Breast epithelium (tissue), 4 donors: ENCODE measurements at regions not wholly inside any gene's neighbourhood (a gene's known extent, or its start where the extent isn't known, plus 50 kb on each side); places are given as distances from the start of the nearest gene placed in this dataset.

Experiments
- DNase-seq, 2 donors: peaks; one replicate each; pipeline ENCODE4 v3.0.0-alpha.2; 2019; ENCODE audit warnings: low spot score in 2 of 2
- H3K27ac ChIP-seq, 2 donors: fragments of 200-600 bp; sonication (generic) in 1 of 2; one replicate each; pipeline ENCODE4 v1.5.1; 2016 to 2019; ENCODE audit warnings: mild to moderate bottlenecking in 1 of 2
- H3K27me3 ChIP-seq, 2 donors: fragments of 200-600 bp; sonication (generic) in 1 of 2; one replicate each; pipeline versions ENCODE4 v1.5.1 to v1.6.0; 2017 to 2019; ENCODE audit warnings: control low read depth in 1 of 2, mild to moderate bottlenecking in 1 of 2
- H3K36me3 ChIP-seq: fragments of 200-600 bp; one replicate; pipeline ENCODE4 v1.5.1; 2019
- H3K4me1 ChIP-seq, 2 donors: fragments of 200-600 bp; sonication (generic); one replicate each; pipeline ENCODE4 v1.5.1; 2016 to 2019; ENCODE audit warnings: control low read depth in 1 of 2
- H3K4me3 ChIP-seq, 3 donors: fragments of 200-600 bp; sonication (generic); 1 replicate in 2 of 3; 2 replicates in 1 of 3; pipeline ENCODE4 v1.5.1; 2016 to 2019; ENCODE audit warnings: mild to moderate bottlenecking in 3 of 3, moderate library complexity in 2 of 3
- H3K9me3 ChIP-seq, 2 donors: fragments of 200-600 bp; sonication (generic) in 1 of 2; one replicate each; pipeline ENCODE4 v1.5.1; 2016 to 2019; ENCODE audit warnings: control low read depth in 1 of 2
- POLR2A ChIP-seq: fragments of 450-650 bp; IDR thresholded peaks from one replicate; pipeline ENCODE4 v1.6.1; 2016; ENCODE audit warnings: antibody characterized with exemption, mild to moderate bottlenecking, moderate library complexity
- POLR2AphosphoS5 ChIP-seq, 3 donors: sonication (generic); formaldehyde crosslinking; IDR thresholded peaks; one replicate each; pipeline ENCODE4 v1.6.1; 2017; ENCODE audit warnings: antibody characterized with exemption in 3 of 3
- intact Hi-C: fragments of 100-400 bp; cut with DNase I; formaldehyde crosslinking; loops from one replicate; pipeline ENCODE4 v1.15.1; 2023; ENCODE audit warnings: low total_unique reads
- TF ChIP-seq, protein P1 (sequence below), 3 donors: fragments of 450-650 bp; IDR thresholded peaks; one replicate each; pipeline ENCODE4 v1.5.1; 2016 to 2017; ENCODE audit warnings: antibody characterized with exemption in 3 of 3, mild to moderate bottlenecking in 3 of 3, moderate library complexity in 3 of 3

DNA sequence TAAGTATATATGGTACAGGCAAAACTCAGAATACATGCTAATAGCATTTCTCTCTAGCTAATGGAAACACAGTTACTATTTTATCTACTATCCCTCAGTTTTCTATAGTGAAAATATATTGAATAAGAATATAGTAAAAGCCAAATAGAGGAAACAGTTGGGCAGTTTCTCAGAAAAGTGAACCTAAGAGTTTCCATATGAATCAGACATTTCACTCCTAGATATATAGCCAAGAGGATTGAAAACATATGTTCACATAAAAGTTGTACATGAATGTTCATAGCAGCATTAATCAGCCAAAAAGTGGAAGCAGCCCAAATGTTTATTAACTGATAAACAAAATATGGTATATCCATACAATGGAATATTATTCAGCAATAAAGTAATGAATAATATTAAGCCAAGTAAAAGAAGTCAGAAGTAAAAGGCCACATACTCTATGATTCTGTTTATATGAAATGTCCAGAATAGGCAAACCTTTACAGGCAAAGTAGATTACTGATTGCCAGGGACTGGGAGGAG lies 134.6 kb downstream of the CYB561 start:
- intact Hi-C loops, result no loop called here
- Histone ChIP-seq H3K27ac (no peak overlapping the region), H3K9me3 (no peaks in the 10 kb centered on the region), H3K27me3 (no peaks in the 10 kb centered on the region), H3K36me3 (no peaks in the 10 kb centered on the region), H3K4me3 (no peak overlapping the region), H3K4me1 (no peaks in the 10 kb centered on the region)
- TF ChIP-seq POLR2A (no peak), POLR2AphosphoS5 (IDR thresholded peaks at IDR 0.05) (no peak)
- TF ChIP-seq, protein P1, sequence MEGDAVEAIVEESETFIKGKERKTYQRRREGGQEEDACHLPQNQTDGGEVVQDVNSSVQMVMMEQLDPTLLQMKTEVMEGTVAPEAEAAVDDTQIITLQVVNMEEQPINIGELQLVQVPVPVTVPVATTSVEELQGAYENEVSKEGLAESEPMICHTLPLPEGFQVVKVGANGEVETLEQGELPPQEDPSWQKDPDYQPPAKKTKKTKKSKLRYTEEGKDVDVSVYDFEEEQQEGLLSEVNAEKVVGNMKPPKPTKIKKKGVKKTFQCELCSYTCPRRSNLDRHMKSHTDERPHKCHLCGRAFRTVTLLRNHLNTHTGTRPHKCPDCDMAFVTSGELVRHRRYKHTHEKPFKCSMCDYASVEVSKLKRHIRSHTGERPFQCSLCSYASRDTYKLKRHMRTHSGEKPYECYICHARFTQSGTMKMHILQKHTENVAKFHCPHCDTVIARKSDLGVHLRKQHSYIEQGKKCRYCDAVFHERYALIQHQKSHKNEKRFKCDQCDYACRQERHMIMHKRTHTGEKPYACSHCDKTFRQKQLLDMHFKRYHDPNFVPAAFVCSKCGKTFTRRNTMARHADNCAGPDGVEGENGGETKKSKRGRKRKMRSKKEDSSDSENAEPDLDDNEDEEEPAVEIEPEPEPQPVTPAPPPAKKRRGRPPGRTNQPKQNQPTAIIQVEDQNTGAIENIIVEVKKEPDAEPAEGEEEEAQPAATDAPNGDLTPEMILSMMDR (IDR thresholded peaks at IDR 0.05), result no peak
- no peak for DNase-seq

DNA sequence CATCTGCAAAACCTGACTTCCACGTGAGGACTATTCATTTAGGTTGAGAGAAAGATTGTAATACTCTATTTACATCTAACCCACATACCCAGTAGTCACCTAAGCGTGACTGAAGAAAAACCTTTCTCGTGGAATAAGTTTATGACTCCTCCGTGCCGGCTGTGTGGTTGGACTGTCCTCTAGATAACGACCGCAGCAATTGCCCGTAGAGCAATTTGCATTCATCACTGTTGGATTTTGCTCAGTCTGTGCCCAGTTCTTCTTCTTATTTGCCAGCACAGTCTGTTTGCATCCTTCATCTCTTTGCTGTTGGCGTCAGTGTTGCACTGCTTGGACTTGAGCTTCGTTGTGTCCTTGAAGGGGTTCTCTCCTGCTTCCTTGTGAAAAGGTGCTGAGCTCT lies 131.3 kb downstream of the CYB561 start:
- H3K27me3 ChIP-seq, result no peaks in the 10 kb centered on the region
- intact Hi-C loops, result no loop called here
- no peaks in the 10 kb centered on the region for H3K9me3 ChIP-seq
- H3K4me1 ChIP-seq, result no peaks in the 10 kb centered on the region
- no peak overlapping the region for H3K27ac ChIP-seq
- DNase-seq, result no peak
- TF ChIP-seq, protein P1 (IDR thresholded peaks at IDR 0.05), result no peak
- TF ChIP-seq POLR2AphosphoS5 (IDR thresholded peaks at IDR 0.05) (no peak), POLR2A (no peak)
- no peaks in the 10 kb centered on the region for H3K36me3 ChIP-seq
- no peak overlapping the region for H3K4me3 ChIP-seq

DNA sequence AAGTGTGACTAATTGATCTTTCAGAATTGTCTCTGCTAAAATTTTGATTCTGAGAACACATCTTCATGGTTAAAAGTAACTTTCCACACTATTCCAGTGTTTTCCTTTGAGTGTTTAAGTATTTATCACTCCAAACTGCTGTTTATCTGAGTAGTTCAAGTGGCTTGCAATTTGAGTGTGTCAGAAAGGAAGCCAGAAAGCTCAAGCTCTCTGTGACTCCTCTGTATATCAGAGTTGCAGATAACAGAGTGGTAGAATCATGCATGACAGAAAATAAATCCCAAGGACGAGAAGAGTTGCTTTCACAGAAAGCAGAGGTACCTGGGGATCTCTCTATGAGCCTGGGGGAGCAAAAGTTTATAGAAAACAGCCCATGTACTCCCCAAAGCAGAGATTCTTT lies 130.0 kb downstream of the CYB561 start:
- no peak for DNase-seq
- Histone ChIP-seq H3K9me3 (no peaks in the 10 kb centered on the region), H3K27ac (no peak overlapping the region), H3K4me3 (no peak overlapping the region), H3K27me3 (no peaks in the 10 kb centered on the region), H3K4me1 (no peaks in the 10 kb centered on the region), H3K36me3 (no peaks in the 10 kb centered on the region)
- intact Hi-C loops, result no loop called here
- TF ChIP-seq, protein P1 (IDR thresholded peaks at IDR 0.05), result no peak
- TF ChIP-seq POLR2A (no peak), POLR2AphosphoS5 (IDR thresholded peaks at IDR 0.05) (no peak)

DNA sequence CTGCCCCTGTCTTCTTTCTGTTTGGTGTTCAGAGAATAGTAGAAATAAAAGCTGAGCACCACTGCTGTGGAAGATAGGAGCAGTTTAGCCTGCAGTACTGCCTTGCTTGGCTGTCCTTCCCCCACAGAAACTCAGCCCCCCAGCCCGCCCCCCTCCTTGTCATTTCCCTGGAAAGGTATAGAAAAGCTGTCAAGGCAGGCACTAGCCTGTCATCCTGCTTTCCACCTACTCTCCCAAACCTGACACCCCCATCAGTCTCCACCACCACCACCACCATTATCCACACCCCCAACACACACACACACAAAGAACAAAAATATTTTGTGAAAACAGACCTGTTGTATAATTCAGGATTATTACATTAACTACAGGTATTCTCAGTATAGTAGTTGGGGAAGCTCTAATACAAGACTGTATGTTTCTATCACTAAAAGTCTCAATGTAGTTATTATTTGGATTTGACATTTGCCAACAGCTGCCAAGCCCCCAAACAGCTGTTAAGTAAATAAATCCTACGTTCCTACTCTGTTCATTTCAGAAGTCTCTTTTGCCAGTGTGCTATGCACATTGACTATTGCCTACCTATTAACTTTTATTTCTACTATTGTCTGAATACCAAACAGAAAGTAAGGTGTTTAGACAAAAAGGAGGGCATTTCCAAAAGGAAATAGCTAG lies 128.8 kb downstream of the CYB561 start:
- no peaks in the 10 kb centered on the region for H3K4me1 ChIP-seq
- H3K4me3 ChIP-seq, result no peak overlapping the region
- no peaks in the 10 kb centered on the region for H3K9me3 ChIP-seq
- DNase-seq, result no peak
- no peaks in the 10 kb centered on the region for H3K27me3 ChIP-seq
- H3K27ac ChIP-seq, result no peak overlapping the region
- H3K36me3 ChIP-seq, result no peaks in the 10 kb centered on the region
- intact Hi-C loops, result no loop called here
- TF ChIP-seq, protein P1 (IDR thresholded peaks at IDR 0.05), result no peak
- no peak for TF ChIP-seq POLR2A
- no peak for TF ChIP-seq POLR2AphosphoS5 (IDR thresholded peaks at IDR 0.05)

DNA sequence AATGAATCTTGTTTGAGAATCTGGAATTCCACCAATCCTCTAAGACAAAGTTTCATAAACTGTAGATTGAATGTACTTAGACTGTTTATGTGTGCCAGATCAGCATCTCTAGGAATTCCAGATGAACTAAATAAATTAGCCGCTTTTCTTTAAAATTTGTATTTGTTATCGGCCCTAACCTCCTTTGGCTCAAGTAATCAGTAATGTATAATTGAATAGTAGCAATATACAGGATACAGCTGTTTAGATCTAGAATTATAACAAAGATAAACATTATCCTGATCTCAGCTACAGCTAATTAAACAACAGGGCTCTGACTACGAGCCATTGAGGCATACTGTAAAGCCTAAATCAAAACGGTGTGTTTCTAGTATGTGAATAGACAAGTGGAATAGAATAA lies 120.3 kb downstream of the CYB561 start:
- no peak for TF ChIP-seq POLR2A
- TF ChIP-seq, protein P1 (IDR thresholded peaks at IDR 0.05), result no peak
- TF ChIP-seq POLR2AphosphoS5 (IDR thresholded peaks at IDR 0.05), result no peak
- H3K4me1 ChIP-seq, result no peaks in the 10 kb centered on the region
- DNase-seq, result no peak
- no peak overlapping the region for H3K27ac ChIP-seq
- no peaks in the 10 kb centered on the region for H3K27me3 ChIP-seq
- no peaks in the 10 kb centered on the region for H3K9me3 ChIP-seq
- H3K36me3 ChIP-seq, result no peaks in the 10 kb centered on the region
- intact Hi-C loops, result no loop called here
- no peak overlapping the region for H3K4me3 ChIP-seq
